ENCODE measurements at regions not wholly inside any gene's neighbourhood (a gene's known extent, or its start where the extent isn't known, plus 50 kb on each side); places are given as distances from the start of the nearest gene placed in this dataset.
"Not testable (repeated sequence)": the region's sequence is repeated elsewhere in the genome, so short reads cannot be mapped to it uniquely, and the experiment has no call there.

DNA sequence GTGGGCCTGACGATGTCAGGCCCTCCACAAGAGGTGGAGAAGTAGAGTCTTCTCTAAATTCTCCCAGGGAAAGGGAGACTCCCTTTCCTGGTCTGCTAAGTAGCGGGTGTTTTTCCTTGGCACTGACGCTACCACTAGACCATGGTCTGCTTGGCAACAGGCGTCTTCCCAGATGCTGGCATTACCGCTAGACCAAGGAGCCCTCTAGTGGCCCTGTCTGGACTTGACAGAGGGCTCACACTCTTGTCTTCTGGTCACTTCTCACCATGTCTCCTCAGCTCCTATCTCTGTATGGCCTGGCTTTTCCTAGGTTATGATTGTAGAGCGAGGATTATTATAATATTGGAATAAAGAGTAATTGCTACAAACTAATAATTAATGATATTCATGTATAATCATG is 51.1 kb upstream of the RASSF6 start:
- not testable (repeated sequence) for DNase-seq (ENCODE audit: low read depth)

DNA sequence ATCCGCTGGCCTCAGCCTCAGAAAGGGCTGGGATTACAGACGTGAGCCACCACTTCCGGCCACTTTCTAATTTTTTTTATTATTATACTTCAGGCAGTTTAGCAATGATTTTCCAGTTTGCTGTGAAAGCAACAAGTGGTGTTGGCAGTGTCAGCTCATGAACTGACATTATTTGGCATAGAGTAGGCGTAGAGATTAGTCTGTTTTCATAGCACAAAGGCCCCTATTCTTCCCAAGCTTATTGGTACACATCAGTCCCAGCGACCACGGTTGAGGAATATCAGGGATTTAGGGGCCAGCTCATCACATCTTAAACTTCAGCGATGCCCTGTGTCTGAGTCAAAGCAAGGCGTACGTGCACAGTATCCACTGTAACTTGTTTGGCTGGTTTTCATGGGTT is 53.0 kb upstream of the RASSF6 start:
- no peak for DNase-seq (ENCODE audit: low read depth)

GRCh38 chr4:73674451-73674919 is 54.2 kb upstream of the RASSF6 start:
- DNase-seq (ENCODE audit: low read depth) = peak; percentile 50

DNA sequence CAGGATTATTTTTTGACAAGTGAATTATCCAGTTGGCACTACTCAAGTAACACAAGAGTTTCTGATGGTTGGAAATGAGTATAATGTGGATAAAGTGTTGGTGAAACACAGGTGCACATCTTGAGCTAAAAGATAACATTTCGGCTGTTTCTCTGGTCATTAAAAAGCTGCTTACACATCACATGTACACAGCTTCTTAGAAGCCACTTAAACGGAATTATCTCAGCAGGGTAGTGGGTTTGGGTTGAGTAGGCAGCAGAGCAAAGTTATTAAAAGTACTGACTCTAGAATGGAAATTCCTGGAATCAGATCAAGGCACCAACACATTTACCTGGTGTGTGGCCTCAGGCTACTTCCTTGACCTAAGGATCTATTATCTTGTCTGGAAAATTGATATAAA is 55.4 kb upstream of the RASSF6 start:
- DNase-seq (ENCODE audit: low read depth) = no peak

GRCh38 chr4:73676136-73676535 is 55.9 kb upstream of the RASSF6 start:
- no peak for DNase-seq (ENCODE audit: low read depth)

DNA sequence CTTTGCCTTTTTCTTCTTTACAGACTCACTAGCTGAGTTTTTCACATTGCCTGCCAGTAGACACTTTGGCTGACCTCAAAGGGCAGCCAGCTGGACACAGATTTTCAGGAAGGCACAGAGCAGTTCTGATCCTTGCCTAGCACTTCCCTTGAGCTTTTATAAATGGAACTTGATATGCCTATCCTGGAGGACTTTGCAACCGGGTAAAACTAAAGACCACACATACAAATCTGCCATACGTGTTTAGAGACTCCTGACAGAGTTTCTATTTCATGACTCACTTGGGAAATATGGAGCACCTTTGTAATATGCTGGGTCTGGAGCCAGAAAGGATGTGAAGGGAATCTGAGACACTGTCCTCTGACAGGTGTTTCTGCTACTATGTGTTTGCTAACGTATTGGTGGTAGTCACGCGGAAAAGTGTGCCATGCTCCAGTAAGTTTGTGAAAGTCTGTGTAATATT is 56.7 kb upstream of the RASSF6 start:
- peak; percentile 33 for DNase-seq (ENCODE audit: low read depth)

DNA sequence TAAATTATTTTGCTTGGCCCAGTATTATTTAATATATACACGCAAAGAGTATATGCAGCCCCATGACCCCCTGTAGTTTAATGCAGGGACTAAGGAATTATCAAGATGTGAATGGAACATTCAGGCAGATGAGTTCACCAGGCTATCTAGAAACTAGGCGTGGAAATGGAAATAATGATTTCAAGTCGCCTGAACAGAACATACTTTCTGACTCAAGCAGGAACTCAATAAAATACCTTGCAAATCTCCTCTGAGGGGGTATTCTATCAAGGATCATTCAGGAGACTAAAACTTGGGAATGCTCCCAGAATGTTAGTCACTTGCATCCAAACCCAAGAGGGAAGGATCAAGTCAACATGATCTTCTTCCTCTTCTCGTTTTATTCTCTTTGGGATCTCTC is 59.6 kb upstream of the RASSF6 start:
- peak; percentile 89 for DNase-seq (ENCODE audit: low read depth)

DNA sequence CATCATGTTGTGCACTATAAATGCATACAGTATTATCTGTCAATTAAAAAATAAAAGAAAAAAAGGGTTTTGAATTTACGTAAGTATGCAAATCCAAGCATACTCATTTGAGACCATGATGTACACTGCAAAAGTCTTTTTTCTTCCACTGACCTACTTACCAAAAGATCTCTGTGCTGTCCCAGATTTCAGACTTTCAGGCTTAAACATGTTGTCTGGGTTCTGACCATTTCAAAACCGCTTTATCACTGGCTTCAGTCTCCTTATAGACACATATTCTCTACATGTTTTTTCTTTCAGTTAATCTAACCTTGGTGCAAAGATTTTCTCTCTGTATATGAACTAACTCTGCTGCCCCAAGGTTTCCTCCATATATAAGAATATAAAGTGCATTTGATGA is 58.6 kb upstream of the CXCL8 start:
- no peak for DNase-seq (ENCODE audit: low read depth)

- peak; percentile 36 for DNase-seq (ENCODE audit: low read depth)
These were observed 57.9 kb upstream of the CXCL8 start for GRCh38 chr4:73682508-73682907.

- DNase-seq (ENCODE audit: low read depth) = no peak
These were observed 57.3 kb upstream of the CXCL8 start for GRCh38 chr4:73683033-73683432.

DNA sequence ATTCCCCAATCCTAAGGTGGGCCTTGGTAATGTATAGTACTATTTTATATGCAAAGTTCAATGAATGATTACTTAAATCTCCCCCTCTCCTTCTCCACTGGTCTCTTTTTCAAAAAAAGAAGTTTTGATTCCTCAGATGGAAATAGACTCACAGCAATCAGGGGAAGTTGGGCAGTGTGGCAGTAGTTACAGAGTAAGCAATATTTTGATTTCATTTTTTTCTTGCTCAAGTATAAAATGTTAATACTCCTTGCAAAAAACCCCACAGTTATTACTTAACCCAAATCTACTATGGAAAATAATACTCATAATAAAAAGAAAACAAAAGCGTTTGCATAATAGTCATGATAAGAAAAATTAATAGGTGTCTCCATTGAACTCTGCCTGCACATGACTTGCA is 56.9 kb upstream of the CXCL8 start:
- DNase-seq (ENCODE audit: low read depth) = no peak

- peak; percentile 53 for DNase-seq (ENCODE audit: low read depth)
These were observed 56.3 kb upstream of the CXCL8 start for GRCh38 chr4:73684097-73684496.

- no peak for DNase-seq (ENCODE audit: low read depth)
These were observed 55.3 kb upstream of the CXCL8 start for GRCh38 chr4:73685052-73685451.

DNA sequence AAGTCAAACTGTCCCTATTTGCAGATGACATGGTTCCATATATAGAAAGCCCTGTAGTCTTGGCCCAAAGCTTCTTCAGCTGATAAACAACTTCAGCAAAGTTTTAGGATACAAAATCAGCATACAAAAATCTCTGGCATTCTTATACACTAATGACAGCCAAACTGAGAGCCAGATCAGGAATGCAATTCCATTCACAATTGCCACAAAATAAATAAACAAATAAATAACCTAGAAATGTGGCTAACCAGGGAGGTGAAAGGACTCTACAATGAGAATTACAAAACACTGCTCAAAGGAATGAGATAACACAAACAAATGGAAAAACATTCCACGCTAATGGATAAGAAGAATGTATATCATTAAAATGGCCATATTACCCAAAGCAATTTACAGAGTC is 52.9 kb upstream of the CXCL8 start:
- DNase-seq (ENCODE audit: low read depth) = peak; percentile 68

GRCh38 chr4:73690051-73690738 is 50.2 kb upstream of the CXCL8 start:
- DNase-seq (ENCODE audit: low read depth) = peak; percentile 68
